Mesendoderm (in vitro differentiated cells): ENCODE measurements at regions not wholly inside any gene's neighbourhood (a gene's known extent, or its start where the extent isn't known, plus 50 kb on each side); places are given as distances from the start of the nearest gene placed in this dataset.

ENCODE experiments used
- DNase-seq: peaks from one replicate; pipeline ENCODE4 v3.0.0; 2013
- H2AK5ac ChIP-seq: 2 replicates; pipeline ENCODE4 v1.6.1; 2013; ENCODE audit warnings: low read length, inconsistent platforms
- H2BK120ac ChIP-seq: 2 replicates; pipeline ENCODE4 v1.6.1; 2013; ENCODE audit warnings: low read depth, mild to moderate bottlenecking, low read length, moderate library complexity, mixed read lengths
- H2BK15ac ChIP-seq: replicated peaks from 2 replicates; pipeline ENCODE4 v1.6.1; 2013; ENCODE audit warnings: low read depth, mild to moderate bottlenecking, moderate library complexity
- H2BK5ac ChIP-seq: 2 replicates; pipeline ENCODE4 v1.6.1; 2013; ENCODE audit warnings: low read length, inconsistent platforms
- H3K18ac ChIP-seq: 2 replicates; pipeline ENCODE4 v1.6.1; 2013; ENCODE audit warnings: mild to moderate bottlenecking, low read length, mixed read lengths
- H3K23ac ChIP-seq: one replicate; pipeline ENCODE4 v1.6.1; 2013; ENCODE audit warnings: low read length
- H3K27ac ChIP-seq: 2 replicates; pipeline ENCODE4 v1.5.1; 2013; ENCODE audit warnings: low read depth, mild to moderate bottlenecking, inconsistent platforms, low read length, moderate library complexity
- H3K27me3 ChIP-seq: 2 replicates; pipeline ENCODE4 v1.6.1; 2013; ENCODE audit warnings: low read length, control low read depth, mild to moderate bottlenecking, inconsistent platforms; ENCODE audit not compliant: insufficient read depth, poor library complexity
- H3K36me3 ChIP-seq: 2 replicates; pipeline ENCODE4 v1.6.1; 2013; ENCODE audit warnings: low read length, inconsistent platforms; ENCODE audit not compliant: control insufficient read depth, insufficient read depth
- H3K4ac ChIP-seq: one replicate; pipeline ENCODE4 v1.6.1; 2013; ENCODE audit warnings: low read depth, mild to moderate bottlenecking, low read length, moderate library complexity
- H3K4me1 ChIP-seq: 2 replicates; pipeline ENCODE4 v1.6.1; 2013; ENCODE audit warnings: low read depth, low read length, inconsistent platforms; ENCODE audit not compliant: control insufficient read depth
- H3K4me2 ChIP-seq: 2 replicates; pipeline ENCODE4 v1.6.1; 2013; ENCODE audit warnings: low read length
- H3K4me3 ChIP-seq: 2 replicates; pipeline ENCODE4 v1.5.1; 2013; ENCODE audit warnings: mild to moderate bottlenecking, low read length
- H3K56ac ChIP-seq: one replicate; pipeline ENCODE4 v1.6.1; 2013; ENCODE audit warnings: low read length
- H3K79me1 ChIP-seq: 2 replicates; pipeline ENCODE4 v1.6.1; 2013; ENCODE audit warnings: low read length, inconsistent platforms
- H3K79me2 ChIP-seq: 2 replicates; pipeline ENCODE4 v1.6.1; 2013; ENCODE audit warnings: mild to moderate bottlenecking, low read length; ENCODE audit not compliant: control insufficient read depth, insufficient read depth
- H3K9ac ChIP-seq: 2 replicates; pipeline ENCODE4 v1.6.1; 2013; ENCODE audit warnings: low read length, inconsistent platforms
- H4K5ac ChIP-seq: one replicate; pipeline ENCODE4 v1.6.1; 2013; ENCODE audit warnings: low read length
- H4K8ac ChIP-seq: one replicate; pipeline ENCODE4 v1.6.1; 2013; ENCODE audit warnings: low read depth, mild to moderate bottlenecking, control low read depth, low read length, moderate library complexity
- WGBS: extraction: QIAGEN DNeasy Blood & Tissue Kit; methylation state at CpG from one replicate; pipeline ENCODE4 v1.1.7; 2013; ENCODE audit warnings: low lambda C conversion rate, missing lambda C conversion rate; ENCODE audit not compliant: insufficient coverage; ENCODE audit errors: extremely low coverage; 5-methylcytosine and 5-hydroxymethylcytosine counted together

- Histone ChIP-seq H3K18ac (no peak overlapping the region), H4K5ac (no peak overlapping the region), H2BK15ac (no peak overlapping the region), H3K56ac (no peak overlapping the region), H2BK5ac (no peak overlapping the region), H2BK120ac (no peak overlapping the region), H3K9ac (no peak overlapping the region), H2AK5ac (no peak overlapping the region), H4K8ac (no peak overlapping the region), H3K4me2 (no peak overlapping the region), H3K4me1 (no peaks in the 10 kb centered on the region), H3K79me1 (no peaks in the 10 kb centered on the region), H3K4ac (no peak overlapping the region), H3K36me3 (no peaks in the 10 kb centered on the region), H3K23ac (no peak overlapping the region), H3K27me3 (no peaks in the 10 kb centered on the region), H3K79me2 (no peaks in the 10 kb centered on the region), H3K27ac (no peak overlapping the region), H3K4me3 (no peak overlapping the region)
- WGBS = no CpG with 5 or more reads among the region's 1 CpG
- DNase-seq = no peak
These were observed 133.2 kb downstream of the OPN5 start for GRCh38 chr6:47915017-47915416.

GRCh38 chr6:47908271-47908670 is 126.4 kb downstream of the OPN5 start:
- no CpG with 5 or more reads among the region's 4 CpGs for WGBS
- no peak for DNase-seq
- H3K4me3 ChIP-seq = no peak overlapping the region

DNA sequence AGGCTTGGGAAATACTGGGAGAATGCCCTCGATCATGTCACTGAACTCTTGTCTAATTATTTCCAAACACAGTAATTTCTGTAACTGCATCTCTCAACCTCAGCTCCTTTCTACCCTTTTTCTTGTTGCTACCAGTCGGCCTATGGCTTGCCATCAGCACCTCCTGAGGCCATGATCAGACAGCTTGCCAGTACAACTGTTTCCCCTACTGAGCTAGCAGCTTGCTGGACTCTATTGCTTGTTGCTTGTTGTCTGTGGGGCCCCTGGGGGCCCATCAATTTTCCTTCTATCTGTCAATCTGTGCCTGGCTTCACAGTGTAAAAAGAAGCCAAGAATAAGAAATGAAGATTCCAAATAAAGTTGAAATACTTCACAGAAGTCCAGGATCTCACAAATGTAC is 123.9 kb downstream of the OPN5 start:
- no peak overlapping the region for H2BK5ac ChIP-seq
- no peaks in the 10 kb centered on the region for H3K79me1 ChIP-seq
- no peak overlapping the region for H3K4ac ChIP-seq
- WGBS = no CpG with 5 or more reads among the region's 2 CpGs
- H2BK120ac ChIP-seq = no peak overlapping the region
- no peak overlapping the region for H4K8ac ChIP-seq
- no peak overlapping the region for H3K18ac ChIP-seq
- H3K4me1 ChIP-seq = no peaks in the 10 kb centered on the region
- H3K79me2 ChIP-seq = no peaks in the 10 kb centered on the region
- no peak overlapping the region for H2BK15ac ChIP-seq
- no peak overlapping the region for H3K9ac ChIP-seq
- no peaks in the 10 kb centered on the region for H3K27me3 ChIP-seq
- no peak overlapping the region for H4K5ac ChIP-seq
- no peaks in the 10 kb centered on the region for H3K36me3 ChIP-seq
- DNase-seq = no peak
- H3K56ac ChIP-seq = no peak overlapping the region
- no peak overlapping the region for H3K4me2 ChIP-seq
- H2AK5ac ChIP-seq = no peak overlapping the region
- H3K27ac ChIP-seq = no peak overlapping the region
- H3K23ac ChIP-seq = no peak overlapping the region
- H3K4me3 ChIP-seq = no peak overlapping the region

More at GRCh38 chr6:47908271-47908670, 126.4 kb downstream of the OPN5 start:
- no peaks in the 10 kb centered on the region for H3K79me1 ChIP-seq
- H4K5ac ChIP-seq = no peak overlapping the region
- no peak overlapping the region for H2BK120ac ChIP-seq
- no peak overlapping the region for H2BK15ac ChIP-seq
- H3K27me3 ChIP-seq = no peaks in the 10 kb centered on the region
- H3K18ac ChIP-seq = no peak overlapping the region
- H3K4me2 ChIP-seq = no peak overlapping the region
- no peak overlapping the region for H3K9ac ChIP-seq
- no peak overlapping the region for H2BK5ac ChIP-seq
- no peak overlapping the region for H3K27ac ChIP-seq
- no peak overlapping the region for H3K56ac ChIP-seq
- H3K4me1 ChIP-seq = no peaks in the 10 kb centered on the region
- H3K79me2 ChIP-seq = no peaks in the 10 kb centered on the region
- no peak overlapping the region for H3K4ac ChIP-seq
- H2AK5ac ChIP-seq = no peak overlapping the region
- no peaks in the 10 kb centered on the region for H3K36me3 ChIP-seq
- no peak overlapping the region for H3K23ac ChIP-seq
- no peak overlapping the region for H4K8ac ChIP-seq

- DNase-seq = no peak
These were observed 115.4 kb downstream of the OPN5 start for GRCh38 chr6:47897247-47897646.

GRCh38 chr6:47890326-47890875 is 108.6 kb downstream of the OPN5 start:
- Histone ChIP-seq H3K4me3 (no peak overlapping the region), H3K27me3 (no peaks in the 10 kb centered on the region), H2BK120ac (no peak overlapping the region), H3K36me3 (no peaks in the 10 kb centered on the region), H3K23ac (no peak overlapping the region), H4K8ac (no peak overlapping the region), H3K9ac (no peak overlapping the region), H2BK15ac (no peak overlapping the region), H3K27ac (no peak overlapping the region), H2AK5ac (no peak overlapping the region), H3K79me2 (no peaks in the 10 kb centered on the region), H3K4ac (no peak overlapping the region), H3K4me1 (no peaks in the 10 kb centered on the region), H2BK5ac (no peak overlapping the region), H3K18ac (no peak overlapping the region), H4K5ac (no peak overlapping the region), H3K79me1 (no peaks in the 10 kb centered on the region), H3K56ac (no peak overlapping the region), H3K4me2 (no peak overlapping the region)
- no peak for DNase-seq
- no CpG with 5 or more reads among the region's 7 CpGs for WGBS

More at GRCh38 chr6:47897247-47897646, 115.4 kb downstream of the OPN5 start:
- H3K56ac ChIP-seq = no peak overlapping the region
- no CpG with 5 or more reads among the region's 3 CpGs for WGBS
- H2BK15ac ChIP-seq = no peak overlapping the region
- no peaks in the 10 kb centered on the region for H3K4me1 ChIP-seq
- no peak overlapping the region for H3K27ac ChIP-seq
- H3K79me2 ChIP-seq = no peaks in the 10 kb centered on the region
- no peaks in the 10 kb centered on the region for H3K79me1 ChIP-seq
- no peak overlapping the region for H2BK5ac ChIP-seq
- H3K4me2 ChIP-seq = no peak overlapping the region
- no peak overlapping the region for H2BK120ac ChIP-seq
- no peak overlapping the region for H3K18ac ChIP-seq
- no peak overlapping the region for H3K23ac ChIP-seq
- no peak overlapping the region for H3K9ac ChIP-seq
- H3K36me3 ChIP-seq = no peaks in the 10 kb centered on the region
- no peaks in the 10 kb centered on the region for H3K27me3 ChIP-seq
- no peak overlapping the region for H4K8ac ChIP-seq
- no peak overlapping the region for H2AK5ac ChIP-seq
- no peak overlapping the region for H4K5ac ChIP-seq
- H3K4me3 ChIP-seq = no peak overlapping the region
- no peak overlapping the region for H3K4ac ChIP-seq

- no CpG with 5 or more reads among the region's 7 CpGs for WGBS
- Histone ChIP-seq H3K56ac (no peak overlapping the region), H3K79me1 (no peaks in the 10 kb centered on the region), H3K27ac (no peak overlapping the region), H3K4me3 (no peak overlapping the region), H4K8ac (no peak overlapping the region), H4K5ac (no peak overlapping the region), H3K23ac (no peak overlapping the region), H3K27me3 (no peaks in the 10 kb centered on the region), H3K18ac (no peak overlapping the region), H3K4me1 (no peaks in the 10 kb centered on the region), H3K4me2 (no peak overlapping the region), H3K4ac (no peak overlapping the region), H2AK5ac (no peak overlapping the region), H2BK120ac (no peak overlapping the region), H3K79me2 (no peaks in the 10 kb centered on the region), H2BK15ac (no peak overlapping the region), H2BK5ac (no peak overlapping the region), H3K9ac (no peak overlapping the region), H3K36me3 (no peaks in the 10 kb centered on the region)
- DNase-seq = no peak
These were observed 97.2 kb downstream of the OPN5 start for GRCh38 chr6:47879015-47879414.
